ENCODE measurements at regions not wholly inside any gene's neighbourhood (a gene's known extent, or its start where the extent isn't known, plus 50 kb on each side); places are given as distances from the start of the nearest gene placed in this dataset.

DNA sequence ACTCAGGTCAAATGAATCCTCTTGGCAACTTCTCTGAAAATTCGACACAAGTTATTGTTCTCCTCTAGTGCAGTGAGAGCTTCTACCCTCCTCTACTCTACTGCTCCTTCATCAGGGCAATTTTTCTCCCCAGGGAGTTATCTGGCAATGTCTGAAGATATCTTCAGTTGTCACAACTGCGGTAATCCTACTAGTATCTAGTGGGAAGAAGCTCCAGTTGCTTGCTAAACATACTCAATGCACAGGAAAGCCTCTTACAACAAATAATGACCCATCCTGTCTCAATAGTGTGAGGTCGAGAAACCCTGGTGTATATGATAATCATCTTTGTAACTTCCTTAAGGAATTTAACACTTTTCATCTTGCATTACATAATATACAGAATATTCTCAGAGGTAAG is 1147.6 kb downstream of the IGSF11 start:
- Mint-ChIP-seq H3K4me3 (no peak overlapping the region), H3K27ac (no peak overlapping the region), H3K4me1 (ENCODE audit: low read depth) (no peaks in the 10 kb centered on the region)

DNA sequence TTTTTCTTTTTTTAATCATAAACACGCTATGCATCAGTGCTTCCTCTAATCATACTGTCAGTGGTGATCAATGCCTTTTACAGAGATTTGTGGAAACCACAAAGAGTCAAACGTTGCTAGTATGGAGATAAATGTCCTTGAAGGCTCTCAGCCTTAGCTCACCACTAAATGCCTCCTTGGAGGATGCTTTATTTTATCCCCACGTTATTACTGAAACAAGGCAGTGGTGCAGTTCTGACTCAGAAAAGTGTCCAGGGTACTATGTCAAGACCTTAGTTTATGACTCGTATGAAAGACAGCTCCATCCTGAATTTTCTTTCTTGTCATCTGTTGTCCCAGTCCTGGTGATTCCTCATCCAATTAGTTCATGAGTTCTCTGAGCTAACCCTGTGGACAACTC is 1146.7 kb downstream of the IGSF11 start:
- Mint-ChIP-seq H3K27ac (no peak overlapping the region), H3K4me3 (no peak overlapping the region), H3K36me3 (ENCODE audit: low read depth) (no peaks in the 10 kb centered on the region), H3K27me3 (ENCODE audit: low read depth) (no peaks in the 10 kb centered on the region), H3K4me1 (ENCODE audit: low read depth) (no peaks in the 10 kb centered on the region), H3K9me3 (ENCODE audit: insufficient read depth) (no peaks in the 10 kb centered on the region)
- ChIA-PET POLR2A (no interaction called here), CTCF (no interaction called here)
- DNase-seq, result no peak
- no peak for ATAC-seq

More for the DNA sequence above, 1147.6 kb downstream of the IGSF11 start:
- POLR2A ChIA-PET, result no interaction called here
- no peaks in the 10 kb centered on the region for H3K36me3 Mint-ChIP-seq (ENCODE audit: low read depth)
- no peaks in the 10 kb centered on the region for H3K9me3 Mint-ChIP-seq (ENCODE audit: insufficient read depth)
- CTCF ChIA-PET, result no interaction called here
- no peaks in the 10 kb centered on the region for H3K27me3 Mint-ChIP-seq (ENCODE audit: low read depth)
- DNase-seq, result no peak
- no peak for ATAC-seq

DNA sequence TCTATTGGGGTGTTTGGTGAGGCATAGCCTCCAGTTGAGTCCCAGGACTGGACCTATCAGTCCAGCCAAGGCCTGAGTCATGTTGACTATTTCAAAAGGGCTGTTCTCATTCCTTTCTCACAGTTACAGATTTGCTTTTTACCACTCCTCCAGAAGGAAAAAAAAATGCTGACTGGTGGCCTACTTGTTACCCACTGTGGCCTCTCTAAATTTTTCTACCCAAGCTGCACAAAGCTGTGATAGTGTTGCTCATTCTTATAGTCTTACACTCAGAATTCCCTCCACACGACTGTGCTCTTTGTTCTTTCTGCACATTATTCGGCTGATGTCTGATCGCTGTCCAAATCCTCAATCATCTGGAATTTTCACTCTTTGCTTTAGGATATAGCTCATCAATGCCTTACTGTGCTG is 1142.2 kb downstream of the IGSF11 start:
- CTCF ChIA-PET, result interaction anchor here (0.7 kb wide), 1 partner anchor 19 kb away, joined by 4 read pairs; no protein-coding TSS in a partner anchor
- Mint-ChIP-seq H3K27me3 (ENCODE audit: low read depth) (no peaks in the 10 kb centered on the region), H3K36me3 (ENCODE audit: low read depth) (no peaks in the 10 kb centered on the region), H3K9me3 (ENCODE audit: insufficient read depth) (no peaks in the 10 kb centered on the region), H3K4me3 (no peak overlapping the region), H3K4me1 (ENCODE audit: low read depth) (no peaks in the 10 kb centered on the region), H3K27ac (no peak overlapping the region)
- DNase-seq (no peak), ATAC-seq (no peak)
- POLR2A ChIA-PET, result no interaction called here

- H3K27me3 Mint-ChIP-seq (ENCODE audit: low read depth), result no peaks in the 10 kb centered on the region
- no peaks in the 10 kb centered on the region for H3K4me1 Mint-ChIP-seq (ENCODE audit: low read depth)
- H3K36me3 Mint-ChIP-seq (ENCODE audit: low read depth), result no peaks in the 10 kb centered on the region
- DNase-seq (no peak), ATAC-seq (no peak)
- H3K27ac Mint-ChIP-seq, result no peak overlapping the region
- no peak overlapping the region for H3K4me3 Mint-ChIP-seq
- H3K9me3 Mint-ChIP-seq (ENCODE audit: insufficient read depth), result no peaks in the 10 kb centered on the region
- ChIA-PET POLR2A (no interaction called here), CTCF (interaction anchor here (0.7 kb wide), 1 partner anchor 19 kb away, joined by 4 read pairs; no protein-coding TSS in a partner anchor)
These were observed 1141.6 kb downstream of the IGSF11 start for GRCh38 chr3:117893001-117893400.

GRCh38 chr3:117893638-117894037 is 1141.0 kb downstream of the IGSF11 start:
- H3K4me1 Mint-ChIP-seq (ENCODE audit: low read depth), result no peaks in the 10 kb centered on the region
- H3K36me3 Mint-ChIP-seq (ENCODE audit: low read depth), result no peaks in the 10 kb centered on the region
- DNase-seq, result no peak
- ChIA-PET CTCF (no interaction called here), POLR2A (no interaction called here)
- no peak overlapping the region for H3K4me3 Mint-ChIP-seq
- no peak overlapping the region for H3K27ac Mint-ChIP-seq
- no peaks in the 10 kb centered on the region for H3K27me3 Mint-ChIP-seq (ENCODE audit: low read depth)
- H3K9me3 Mint-ChIP-seq (ENCODE audit: insufficient read depth), result no peaks in the 10 kb centered on the region
- no peak for ATAC-seq

DNA sequence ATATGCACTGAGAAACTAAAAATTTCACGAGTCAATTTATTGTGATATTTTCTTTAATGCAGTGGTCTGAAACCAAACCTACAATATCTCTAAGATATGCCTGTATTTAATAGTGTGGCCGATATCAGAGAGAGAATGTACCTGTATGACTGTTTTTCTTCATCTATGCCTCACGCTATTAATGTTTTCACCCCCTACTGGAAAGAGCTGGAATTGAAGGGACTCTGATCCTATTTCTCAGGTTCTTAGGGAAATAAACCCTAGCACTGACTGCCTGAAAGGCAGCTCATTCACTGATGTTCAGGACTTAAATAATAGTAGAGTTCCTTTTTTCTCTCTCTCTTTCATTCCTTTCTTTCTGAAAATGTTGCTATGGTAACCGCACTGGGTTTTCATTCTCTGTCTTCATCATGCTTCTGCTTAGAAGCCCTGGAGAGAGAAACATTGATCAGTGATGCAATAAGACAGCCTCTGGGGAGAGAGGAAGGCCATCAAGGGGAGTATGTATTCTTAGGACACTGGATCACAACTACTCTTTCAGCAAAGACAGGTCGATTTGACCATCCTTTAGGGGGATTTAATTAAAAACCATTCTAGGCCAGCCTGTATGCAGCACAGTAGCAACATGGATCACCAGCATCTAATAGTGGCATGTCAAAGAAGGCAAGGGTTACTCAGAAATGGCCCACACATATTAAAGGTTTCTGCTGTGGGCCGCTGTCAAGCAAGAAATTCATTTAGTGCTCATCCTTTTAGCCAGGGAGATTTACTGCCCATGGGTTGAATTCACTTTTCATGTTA is 1135.7 kb downstream of the IGSF11 start:
- Mint-ChIP-seq H3K4me3 (no peak overlapping the region), H3K4me1 (ENCODE audit: low read depth) (no peaks in the 10 kb centered on the region), H3K27ac (no peak overlapping the region), H3K27me3 (ENCODE audit: low read depth) (no peaks in the 10 kb centered on the region), H3K36me3 (ENCODE audit: low read depth) (no peaks in the 10 kb centered on the region), H3K9me3 (ENCODE audit: insufficient read depth) (peaks cover 3% of the 10 kb centered on the region)
- DNase-seq, result no peak
- CTCF ChIA-PET, result no interaction called here
- POLR2A ChIA-PET, result no interaction called here
- ATAC-seq, result no peak

DNA sequence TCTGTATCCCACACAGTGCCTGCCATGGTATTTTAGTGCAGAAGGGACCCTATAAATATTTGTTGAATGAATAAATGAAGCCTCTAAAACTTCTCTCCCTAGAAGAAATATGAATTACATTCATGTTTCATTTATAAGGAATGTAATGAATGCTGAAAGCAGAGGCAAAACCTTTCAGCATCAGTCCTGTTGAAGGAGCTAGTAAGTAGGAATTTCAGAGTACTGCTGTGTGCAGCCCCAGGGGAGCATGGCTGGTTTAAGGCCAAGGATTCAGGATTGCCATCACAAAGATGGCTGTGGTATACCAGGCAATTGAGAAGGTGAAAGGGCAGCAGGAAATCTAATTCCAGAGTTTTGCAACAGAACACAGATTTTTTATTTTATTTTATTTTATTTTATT is 1131.4 kb downstream of the IGSF11 start:
- no peaks in the 10 kb centered on the region for H3K27me3 Mint-ChIP-seq (ENCODE audit: low read depth)
- ATAC-seq (no peak), DNase-seq (no peak)
- H3K27ac Mint-ChIP-seq, result no peak overlapping the region
- no peak overlapping the region for H3K4me3 Mint-ChIP-seq
- no peaks in the 10 kb centered on the region for H3K36me3 Mint-ChIP-seq (ENCODE audit: low read depth)
- ChIA-PET POLR2A (no interaction called here), CTCF (no interaction called here)
- H3K4me1 Mint-ChIP-seq (ENCODE audit: low read depth), result no peaks in the 10 kb centered on the region
- peaks cover 3% of the 10 kb centered on the region for H3K9me3 Mint-ChIP-seq (ENCODE audit: insufficient read depth)

DNA sequence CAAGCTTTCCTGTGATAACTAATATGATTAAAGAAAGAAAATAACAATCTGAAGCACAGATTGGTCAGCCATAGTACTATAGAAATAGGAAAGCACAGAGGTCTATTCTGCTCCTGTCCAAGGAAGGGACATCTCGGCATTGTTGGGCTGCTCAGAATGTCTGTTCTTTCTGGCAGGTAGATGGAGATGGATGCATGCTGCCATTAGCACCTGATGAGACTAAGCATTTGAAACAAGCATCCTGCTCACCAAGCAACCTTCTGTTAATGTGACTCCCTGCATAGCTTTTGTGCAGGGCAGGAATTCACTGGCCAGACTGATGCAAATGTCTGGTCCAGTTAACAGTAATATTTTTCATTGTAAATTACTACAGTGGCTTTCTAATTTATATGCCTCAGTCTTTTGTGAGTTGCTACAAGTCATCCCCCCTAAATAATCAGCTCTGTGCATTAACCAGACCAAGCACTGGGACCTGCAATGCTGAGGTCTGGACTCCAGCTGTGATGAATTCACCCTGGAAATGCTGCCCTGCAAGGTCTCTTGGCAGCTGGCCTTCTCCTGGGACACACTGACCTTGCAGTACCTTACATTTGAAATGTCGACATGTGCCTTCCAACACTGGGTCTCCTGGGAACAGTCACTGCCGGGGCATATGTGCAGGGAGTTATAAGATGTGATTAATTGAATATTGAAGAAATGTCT is 1123.7 kb downstream of the IGSF11 start:
- no peaks in the 10 kb centered on the region for H3K27me3 Mint-ChIP-seq (ENCODE audit: low read depth)
- no peak overlapping the region for H3K4me3 Mint-ChIP-seq
- no peaks in the 10 kb centered on the region for H3K4me1 Mint-ChIP-seq (ENCODE audit: low read depth)
- ChIA-PET POLR2A (no interaction called here), CTCF (no interaction called here)
- no peak for DNase-seq
- H3K9me3 Mint-ChIP-seq (ENCODE audit: insufficient read depth), result no peaks in the 10 kb centered on the region
- no peaks in the 10 kb centered on the region for H3K36me3 Mint-ChIP-seq (ENCODE audit: low read depth)
- ATAC-seq, result no peak
- H3K27ac Mint-ChIP-seq, result no peak overlapping the region

GRCh38 chr3:117912352-117912751 is 1122.3 kb downstream of the IGSF11 start:
- ATAC-seq (no peak), DNase-seq (no peak)
- Mint-ChIP-seq H3K27me3 (ENCODE audit: low read depth) (no peaks in the 10 kb centered on the region), H3K4me1 (ENCODE audit: low read depth) (no peaks in the 10 kb centered on the region), H3K36me3 (ENCODE audit: low read depth) (no peaks in the 10 kb centered on the region), H3K9me3 (ENCODE audit: insufficient read depth) (no peaks in the 10 kb centered on the region), H3K4me3 (no peak overlapping the region), H3K27ac (no peak overlapping the region)
- ChIA-PET CTCF (no interaction called here), POLR2A (no interaction called here)

DNA sequence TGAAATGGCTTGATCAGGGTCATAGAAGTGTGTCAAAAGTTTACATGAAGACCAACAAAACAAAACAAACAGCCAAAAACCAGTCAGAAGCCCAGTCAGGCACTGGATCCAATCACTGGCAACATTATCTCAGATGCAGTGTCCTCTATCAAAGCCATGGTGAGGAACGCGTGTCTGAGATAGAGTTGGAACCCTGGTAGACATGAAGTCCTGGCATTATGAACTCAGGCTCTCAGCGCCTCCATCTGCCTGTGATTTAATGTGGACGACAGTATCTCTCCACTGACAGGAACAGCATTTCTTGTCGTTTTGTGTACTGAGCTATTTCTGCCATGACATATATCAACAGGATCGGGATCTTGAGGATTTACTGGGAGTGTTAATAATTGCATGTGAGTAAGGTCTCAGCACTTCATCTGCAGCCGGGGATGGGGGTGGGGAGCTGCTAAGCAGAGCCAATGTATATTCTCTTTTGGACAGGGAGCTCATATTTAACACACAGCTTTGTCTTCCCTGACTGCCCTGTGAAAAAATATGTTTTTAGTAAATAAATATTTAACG is 1120.0 kb downstream of the IGSF11 start:
- Mint-ChIP-seq H3K36me3 (ENCODE audit: low read depth) (no peaks in the 10 kb centered on the region), H3K4me3 (no peak overlapping the region), H3K27me3 (ENCODE audit: low read depth) (no peaks in the 10 kb centered on the region), H3K27ac (no peak overlapping the region), H3K4me1 (ENCODE audit: low read depth) (no peaks in the 10 kb centered on the region), H3K9me3 (ENCODE audit: insufficient read depth) (no peaks in the 10 kb centered on the region)
- ChIA-PET CTCF (no interaction called here), POLR2A (no interaction called here)
- DNase-seq (no peak), ATAC-seq (no peak)

GRCh38 chr3:117916839-117917238 is 1117.8 kb downstream of the IGSF11 start:
- H3K27ac Mint-ChIP-seq, result no peak overlapping the region
- H3K36me3 Mint-ChIP-seq (ENCODE audit: low read depth), result no peaks in the 10 kb centered on the region
- ChIA-PET CTCF (no interaction called here), POLR2A (no interaction called here)
- DNase-seq, result no peak
- H3K27me3 Mint-ChIP-seq (ENCODE audit: low read depth), result no peaks in the 10 kb centered on the region
- no peak overlapping the region for H3K4me3 Mint-ChIP-seq
- H3K9me3 Mint-ChIP-seq (ENCODE audit: insufficient read depth), result no peaks in the 10 kb centered on the region
- H3K4me1 Mint-ChIP-seq (ENCODE audit: low read depth), result no peaks in the 10 kb centered on the region
- ATAC-seq, result no peak

- no peak for DNase-seq
- no peaks in the 10 kb centered on the region for H3K9me3 Mint-ChIP-seq (ENCODE audit: insufficient read depth)
- no peak overlapping the region for H3K27ac Mint-ChIP-seq
- H3K4me1 Mint-ChIP-seq (ENCODE audit: low read depth), result no peaks in the 10 kb centered on the region
- no peaks in the 10 kb centered on the region for H3K36me3 Mint-ChIP-seq (ENCODE audit: low read depth)
- H3K27me3 Mint-ChIP-seq (ENCODE audit: low read depth), result no peaks in the 10 kb centered on the region
- ChIA-PET POLR2A (no interaction called here), CTCF (no interaction called here)
- H3K4me3 Mint-ChIP-seq, result no peak overlapping the region
- no peak for ATAC-seq
These were observed 1115.0 kb downstream of the IGSF11 start for GRCh38 chr3:117919621-117920020.

All from activated CD8-positive, alpha-beta T cell treated with anti-CD3 and anti-CD28 coated beads, Interleukin-2, amount 10 ng/mL, durations not matched to agents 7 days and 5 days (primary cell).